ENCODE measurements at regions not wholly inside any gene's neighbourhood (a gene's known extent, or its start where the extent isn't known, plus 50 kb on each side); places are given as distances from the start of the nearest gene placed in this dataset.

DNA sequence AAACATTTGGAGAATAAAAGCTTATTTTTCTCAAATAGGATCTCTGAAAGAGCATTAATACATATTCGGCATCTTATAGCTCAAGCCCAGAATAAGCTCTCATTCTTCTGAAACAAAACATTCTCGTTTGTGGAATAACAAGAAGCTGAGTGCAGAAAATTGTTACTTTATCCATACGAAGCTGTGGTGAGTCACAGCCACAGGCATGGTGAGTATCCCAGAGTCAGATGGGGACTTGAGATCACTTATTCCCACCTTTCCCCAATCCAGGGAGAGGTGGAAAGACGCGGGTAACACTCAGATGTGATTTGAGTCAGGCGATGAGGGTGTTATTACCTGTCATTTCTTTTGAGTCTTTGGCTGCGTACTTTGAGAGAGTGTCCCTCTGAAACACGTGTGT, 214.6 kb upstream of the TMEM132C start:
- no peak for TF ChIP-seq EZH2phosphoT487 (IDR thresholded peaks at IDR 0.05)
- TF ChIP-seq, protein P1, sequence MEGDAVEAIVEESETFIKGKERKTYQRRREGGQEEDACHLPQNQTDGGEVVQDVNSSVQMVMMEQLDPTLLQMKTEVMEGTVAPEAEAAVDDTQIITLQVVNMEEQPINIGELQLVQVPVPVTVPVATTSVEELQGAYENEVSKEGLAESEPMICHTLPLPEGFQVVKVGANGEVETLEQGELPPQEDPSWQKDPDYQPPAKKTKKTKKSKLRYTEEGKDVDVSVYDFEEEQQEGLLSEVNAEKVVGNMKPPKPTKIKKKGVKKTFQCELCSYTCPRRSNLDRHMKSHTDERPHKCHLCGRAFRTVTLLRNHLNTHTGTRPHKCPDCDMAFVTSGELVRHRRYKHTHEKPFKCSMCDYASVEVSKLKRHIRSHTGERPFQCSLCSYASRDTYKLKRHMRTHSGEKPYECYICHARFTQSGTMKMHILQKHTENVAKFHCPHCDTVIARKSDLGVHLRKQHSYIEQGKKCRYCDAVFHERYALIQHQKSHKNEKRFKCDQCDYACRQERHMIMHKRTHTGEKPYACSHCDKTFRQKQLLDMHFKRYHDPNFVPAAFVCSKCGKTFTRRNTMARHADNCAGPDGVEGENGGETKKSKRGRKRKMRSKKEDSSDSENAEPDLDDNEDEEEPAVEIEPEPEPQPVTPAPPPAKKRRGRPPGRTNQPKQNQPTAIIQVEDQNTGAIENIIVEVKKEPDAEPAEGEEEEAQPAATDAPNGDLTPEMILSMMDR (IDR thresholded peaks at IDR 0.05), result no peak
